ENCODE measurements at regions not wholly inside any gene's neighbourhood (a gene's known extent, or its start where the extent isn't known, plus 50 kb on each side); places are given as distances from the start of the nearest gene placed in this dataset.

DNA sequence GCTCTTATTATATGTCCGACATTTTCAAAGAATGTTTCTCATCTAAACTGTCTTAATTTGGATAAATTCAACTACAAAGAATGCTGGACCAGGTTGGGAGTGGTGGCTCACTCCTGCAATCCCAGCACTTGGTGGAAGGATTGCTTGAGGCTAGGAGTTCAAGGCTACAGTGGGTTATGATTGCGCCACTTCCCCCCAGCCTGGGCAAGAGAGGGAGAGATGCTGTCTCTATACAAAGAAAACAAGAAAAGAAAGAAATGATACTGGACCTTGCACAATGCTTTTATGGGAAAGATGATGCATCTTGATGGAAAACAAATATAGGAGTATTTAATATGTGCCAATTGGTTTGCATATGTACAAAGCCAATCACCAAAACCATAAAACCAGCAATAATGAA, 296.7 kb downstream of the LPIN1 start:
- Histone ChIP-seq H3K9me3 (replicated peaks; ENCODE audit: control insufficient read depth, insufficient read depth, low read length) (no peaks in the 10 kb centered on the region), H2AFZ (ENCODE audit: low read depth, low read length) (no peak overlapping the region), H3K27ac (ENCODE audit: insufficient read depth, low read depth, low read length) (no peak overlapping the region), H3K27me3 (ENCODE audit: control insufficient read depth in 2 of 2, insufficient read depth in 2 of 2, low read length in 2 of 2) (no peaks in the 10 kb centered on the region), H3K9me1 (replicated peaks; ENCODE audit: control insufficient read depth, extremely low read depth, insufficient read depth, low read length) (no peaks in the 10 kb centered on the region), H3K79me2 (ENCODE audit: control insufficient read depth, insufficient read depth, low read length) (no peaks in the 10 kb centered on the region), H3K4me3 (replicated peaks in 1 of 3; ENCODE audit: insufficient read depth in 1 of 3, low read depth in 1 of 3, low read length in 3 of 3) (no peak overlapping the region), H3K36me3 (ENCODE audit: control insufficient read depth in 2 of 2, extremely low read depth in 1 of 2, insufficient read depth in 2 of 2, low read length in 2 of 2) (no peaks in the 10 kb centered on the region), H4K20me1 (replicated peaks; ENCODE audit: control insufficient read depth, extremely low read depth, insufficient read depth, low read length) (no peaks in the 10 kb centered on the region), H3K4me2 (ENCODE audit: insufficient read depth, low read length) (no peak overlapping the region), H3K9ac (replicated peaks; ENCODE audit: extremely low read depth, insufficient read depth, low read length) (no peak overlapping the region), H3K4me1 (ENCODE audit: control insufficient read depth, extremely low read depth, insufficient read depth, low read length) (no peaks in the 10 kb centered on the region)
- no peak for DNase-seq (ENCODE audit: low read depth, low spot score)
- ChIA-PET POLR2A (interaction anchor here (0.6 kb wide), 1 partner anchor 534 kb away, joined by 3 read pairs; no protein-coding TSS in a partner anchor), CTCF (interaction anchor here (0.7 kb wide), 1 partner anchor 15 kb away, joined by 3 read pairs; no protein-coding TSS in a partner anchor)
- TF ChIP-seq, protein P1, sequence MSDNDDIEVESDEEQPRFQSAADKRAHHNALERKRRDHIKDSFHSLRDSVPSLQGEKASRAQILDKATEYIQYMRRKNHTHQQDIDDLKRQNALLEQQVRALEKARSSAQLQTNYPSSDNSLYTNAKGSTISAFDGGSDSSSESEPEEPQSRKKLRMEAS (IDR thresholded peaks at IDR 0.05; ENCODE audit: insufficient read depth, insufficient read length): no peak
- TF ChIP-seq FOS (IDR thresholded peaks at IDR 0.05; ENCODE audit: borderline replicate concordance, insufficient read depth, low read length) (no peak), MYC (IDR thresholded peaks at IDR 0.05; ENCODE audit: low read depth, low read length) (no peak), EZH2 (IDR thresholded peaks at IDR 0.05; ENCODE audit: borderline replicate concordance, low read depth, low read length, severe bottlenecking) (no peak), JUN (IDR thresholded peaks at IDR 0.05; ENCODE audit: borderline replicate concordance, insufficient read depth, insufficient read length, low read depth) (no peak), GATA2 (IDR thresholded peaks at IDR 0.05; ENCODE audit: insufficient read depth, insufficient read length, low read depth, low read length) (no peak), POLR2AphosphoS5 (IDR thresholded peaks at IDR 0.05; ENCODE audit: insufficient read depth, low read depth, low read length) (no peak), POLR2A (IDR thresholded peaks at IDR 0.05; ENCODE audit: low read depth, low read length) (no peak)
- TF ChIP-seq, protein P2, sequence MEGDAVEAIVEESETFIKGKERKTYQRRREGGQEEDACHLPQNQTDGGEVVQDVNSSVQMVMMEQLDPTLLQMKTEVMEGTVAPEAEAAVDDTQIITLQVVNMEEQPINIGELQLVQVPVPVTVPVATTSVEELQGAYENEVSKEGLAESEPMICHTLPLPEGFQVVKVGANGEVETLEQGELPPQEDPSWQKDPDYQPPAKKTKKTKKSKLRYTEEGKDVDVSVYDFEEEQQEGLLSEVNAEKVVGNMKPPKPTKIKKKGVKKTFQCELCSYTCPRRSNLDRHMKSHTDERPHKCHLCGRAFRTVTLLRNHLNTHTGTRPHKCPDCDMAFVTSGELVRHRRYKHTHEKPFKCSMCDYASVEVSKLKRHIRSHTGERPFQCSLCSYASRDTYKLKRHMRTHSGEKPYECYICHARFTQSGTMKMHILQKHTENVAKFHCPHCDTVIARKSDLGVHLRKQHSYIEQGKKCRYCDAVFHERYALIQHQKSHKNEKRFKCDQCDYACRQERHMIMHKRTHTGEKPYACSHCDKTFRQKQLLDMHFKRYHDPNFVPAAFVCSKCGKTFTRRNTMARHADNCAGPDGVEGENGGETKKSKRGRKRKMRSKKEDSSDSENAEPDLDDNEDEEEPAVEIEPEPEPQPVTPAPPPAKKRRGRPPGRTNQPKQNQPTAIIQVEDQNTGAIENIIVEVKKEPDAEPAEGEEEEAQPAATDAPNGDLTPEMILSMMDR (IDR thresholded peaks at IDR 0.05; ENCODE audit: extremely low read depth in 1 of 2, insufficient read depth in 1 of 2, low read depth in 1 of 2, low read length in 2 of 2): no peak
- intact Hi-C loops (cut with micrococcal nuclease): no loop called here
- dilution Hi-C loops (cut with MboI; ENCODE audit: extremely low pct_ligation_motif_present, low sequenced_read_pairs): no loop called here
- no peak for FAIRE-seq
- BruUV-seq (replicated peaks): no TSS peak

Data from endothelial cell of umbilical vein (primary cell).